PC-9 (cell line): ENCODE measurements at regions not wholly inside any gene's neighbourhood (a gene's known extent, or its start where the extent isn't known, plus 50 kb on each side); places are given as distances from the start of the nearest gene placed in this dataset.

Experiments used
- CTCF ChIP-seq: fragments of 200-600 bp; sonication (generic); conservative IDR thresholded peaks from 2 replicates; pipeline ENCODE4 v1.6.1; 2017; ENCODE audit warnings: mixed run types, antibody characterized with exemption, mild to moderate bottlenecking, moderate library complexity
- EZH2 ChIP-seq: fragments of 200-600 bp; sonication (generic); IDR thresholded peaks from 2 replicates; pipeline ENCODE4 v1.8.0; 2017; ENCODE audit warnings: antibody characterized with exemption, low read depth

DNA sequence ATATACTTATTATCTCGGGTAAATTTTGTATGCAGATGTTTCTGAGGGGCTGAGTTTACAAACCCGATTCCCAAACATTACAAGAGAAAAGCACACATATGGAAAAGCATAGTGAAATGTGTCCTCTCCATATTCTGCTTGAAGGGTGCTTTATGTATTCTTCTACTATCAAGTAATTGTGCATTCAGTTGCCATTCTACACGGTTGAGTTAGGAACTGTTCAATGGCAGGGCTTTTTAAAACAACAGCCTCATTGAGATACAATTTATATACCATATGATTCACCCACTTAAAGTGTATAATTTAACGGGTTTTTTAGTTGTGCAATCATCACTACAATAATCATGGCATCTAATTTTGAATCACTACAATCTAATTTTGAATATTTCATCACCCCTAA lies 138.4 kb upstream of the DLGAP1 start:
- TF ChIP-seq CTCF (no peak), EZH2 (no peak)
